Right ventricle myocardium inferior (tissue), 1 donor: ENCODE measurements at regions not wholly inside any gene's neighbourhood (a gene's known extent, or its start where the extent isn't known, plus 50 kb on each side); places are given as distances from the start of the nearest gene placed in this dataset.

Source experiments
- ATAC-seq: fragments of 200-7000 bp; cut with Tn5 transposase; one replicate; pipeline ENCODE4 v1.9.1; 2020; ENCODE audit warnings: mild to moderate bottlenecking, moderate library complexity
- DNase-seq: peaks from one replicate; pipeline ENCODE4 v3.0.0; 2021; ENCODE audit errors: missing footprints
- intact Hi-C: fragments of 100-400 bp; cut with DNase I; formaldehyde crosslinking; loops from one replicate; pipeline ENCODE4 v1.11.0; 2022
- donor health status: DM: no; HTN: yes; CAD: no; lungs with severe emphysema.

DNA sequence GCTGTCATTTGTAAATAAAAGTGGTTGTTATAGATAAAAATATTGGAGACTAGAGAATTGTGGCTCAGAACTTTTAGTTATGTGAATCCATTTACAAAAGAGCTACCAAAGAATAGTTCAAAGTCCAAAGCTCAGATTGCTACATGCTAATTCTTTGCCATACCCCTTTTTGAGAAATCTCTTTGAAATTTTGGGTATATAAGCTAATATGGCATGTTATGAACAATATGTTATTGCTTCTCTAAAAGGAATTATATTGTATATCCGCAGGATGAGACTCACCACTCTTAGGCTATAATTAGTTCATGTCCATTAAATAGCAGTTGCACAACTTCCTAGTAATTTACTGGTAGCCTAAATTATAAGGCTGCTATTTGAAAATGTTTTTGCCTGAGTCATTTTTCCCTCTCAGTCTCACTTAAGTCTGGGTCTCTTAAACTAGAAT, 178.0 kb downstream of the ZNF281 start:
- ATAC-seq (no peak), DNase-seq (no peak)
- intact Hi-C loops, result no loop called here

- intact Hi-C loops, result no loop called here
- no peak for DNase-seq
- ATAC-seq, result no peak
These were observed 179.2 kb downstream of the ZNF281 start for GRCh38 chr1:200230671-200231070.

DNA sequence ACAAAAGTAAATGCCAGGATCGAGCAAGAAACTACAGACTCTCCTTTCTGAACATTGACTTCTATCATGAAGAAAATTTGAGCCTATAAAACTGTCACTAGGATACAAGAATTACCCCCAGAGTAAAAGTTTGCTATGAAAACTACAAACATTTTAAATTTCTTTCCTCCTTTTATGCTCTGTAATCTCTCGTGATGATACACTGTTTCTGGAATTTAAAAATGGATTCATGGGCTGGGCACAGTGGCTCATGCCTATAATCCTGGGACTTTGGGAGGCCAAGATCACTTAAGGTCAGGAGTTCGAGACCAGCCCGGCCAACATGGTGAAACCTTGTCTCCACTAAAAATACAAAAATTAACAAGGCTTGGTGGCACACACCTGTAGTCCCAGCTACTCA, 181.3 kb downstream of the ZNF281 start:
- intact Hi-C loops, result no loop called here

GRCh38 chr1:200228081-200228480, 181.8 kb downstream of the ZNF281 start:
- intact Hi-C loops, result no loop called here
- ATAC-seq, result no peak
- DNase-seq, result no peak

More for the DNA sequence above, 181.3 kb downstream of the ZNF281 start:
- DNase-seq, result no peak
- ATAC-seq, result no peak
